Cardiac muscle cell (in vitro differentiated cells and primary cell): ENCODE measurements at regions not wholly inside any gene's neighbourhood (a gene's known extent, or its start where the extent isn't known, plus 50 kb on each side); places are given as distances from the start of the nearest gene placed in this dataset.

Source experiments
- DNase-seq, 2 donors: peaks; one replicate each; pipeline versions ENCODE4 v3.0.0 to v3.0.0-alpha.2; 2010 to 2017; ENCODE audit warnings: low read depth in 1 of 2, low spot score in 1 of 2
- H3K27ac ChIP-seq: fragments of 200-600 bp; sonication (generic); 2 replicates; pipeline ENCODE4 v1.5.1; 2016
- H3K27me3 ChIP-seq: fragments of 200-600 bp; sonication (generic); 2 replicates; pipeline ENCODE4 v1.6.0; 2016; ENCODE audit warnings: control low read depth
- H3K36me3 ChIP-seq: fragments of 200-600 bp; sonication (generic); 2 replicates; pipeline ENCODE4 v1.5.1; 2016; ENCODE audit warnings: control low read depth
- H3K4me1 ChIP-seq: fragments of 200-600 bp; sonication (generic); 2 replicates; pipeline ENCODE4 v1.8.1; 2017; ENCODE audit warnings: low read depth, mild to moderate bottlenecking, mixed run types
- H3K4me3 ChIP-seq: fragments of 200-600 bp; sonication (generic); 2 replicates; pipeline ENCODE4 v1.5.1; 2016; ENCODE audit warnings: mild to moderate bottlenecking
- H3K9me3 ChIP-seq: fragments of 200-600 bp; sonication (generic); 2 replicates; pipeline ENCODE4 v1.5.1; 2017; ENCODE audit warnings: low read depth, mild to moderate bottlenecking, control low read depth
- TF ChIP-seq, protein P1 (sequence below): IDR thresholded peaks from 2 replicates; pipeline ENCODE4 v1.5.1; 2012; ENCODE audit warnings: low read depth, mild to moderate bottlenecking, low read length

DNA sequence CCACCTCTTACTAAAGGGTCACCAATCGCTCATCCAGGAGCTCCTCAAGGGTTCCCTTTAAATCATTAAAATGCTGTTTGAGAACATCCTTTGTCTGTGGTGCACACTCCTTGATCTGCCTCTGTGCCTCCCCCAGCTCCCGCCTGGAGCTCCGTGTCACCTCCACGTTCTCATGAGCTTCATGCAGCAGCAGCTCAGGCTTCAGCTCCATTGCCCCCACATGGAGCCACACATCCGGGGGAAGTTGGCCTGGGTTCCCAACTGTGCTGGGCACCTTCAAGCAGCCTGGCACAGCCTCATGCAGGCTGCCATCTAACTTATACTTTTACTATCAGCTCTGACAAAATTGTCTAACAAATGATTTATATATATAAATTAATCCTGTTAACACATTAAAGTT, 585.8 kb upstream of the FAM174A start:
- Histone ChIP-seq H3K36me3 (no peaks in the 10 kb centered on the region), H3K4me3 (no peak overlapping the region), H3K27me3 (no peaks in the 10 kb centered on the region), H3K4me1 (no peaks in the 10 kb centered on the region), H3K9me3 (no peaks in the 10 kb centered on the region), H3K27ac (no peak overlapping the region)
- TF ChIP-seq, protein P1, sequence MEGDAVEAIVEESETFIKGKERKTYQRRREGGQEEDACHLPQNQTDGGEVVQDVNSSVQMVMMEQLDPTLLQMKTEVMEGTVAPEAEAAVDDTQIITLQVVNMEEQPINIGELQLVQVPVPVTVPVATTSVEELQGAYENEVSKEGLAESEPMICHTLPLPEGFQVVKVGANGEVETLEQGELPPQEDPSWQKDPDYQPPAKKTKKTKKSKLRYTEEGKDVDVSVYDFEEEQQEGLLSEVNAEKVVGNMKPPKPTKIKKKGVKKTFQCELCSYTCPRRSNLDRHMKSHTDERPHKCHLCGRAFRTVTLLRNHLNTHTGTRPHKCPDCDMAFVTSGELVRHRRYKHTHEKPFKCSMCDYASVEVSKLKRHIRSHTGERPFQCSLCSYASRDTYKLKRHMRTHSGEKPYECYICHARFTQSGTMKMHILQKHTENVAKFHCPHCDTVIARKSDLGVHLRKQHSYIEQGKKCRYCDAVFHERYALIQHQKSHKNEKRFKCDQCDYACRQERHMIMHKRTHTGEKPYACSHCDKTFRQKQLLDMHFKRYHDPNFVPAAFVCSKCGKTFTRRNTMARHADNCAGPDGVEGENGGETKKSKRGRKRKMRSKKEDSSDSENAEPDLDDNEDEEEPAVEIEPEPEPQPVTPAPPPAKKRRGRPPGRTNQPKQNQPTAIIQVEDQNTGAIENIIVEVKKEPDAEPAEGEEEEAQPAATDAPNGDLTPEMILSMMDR, result no peak
- no peak for DNase-seq

DNA sequence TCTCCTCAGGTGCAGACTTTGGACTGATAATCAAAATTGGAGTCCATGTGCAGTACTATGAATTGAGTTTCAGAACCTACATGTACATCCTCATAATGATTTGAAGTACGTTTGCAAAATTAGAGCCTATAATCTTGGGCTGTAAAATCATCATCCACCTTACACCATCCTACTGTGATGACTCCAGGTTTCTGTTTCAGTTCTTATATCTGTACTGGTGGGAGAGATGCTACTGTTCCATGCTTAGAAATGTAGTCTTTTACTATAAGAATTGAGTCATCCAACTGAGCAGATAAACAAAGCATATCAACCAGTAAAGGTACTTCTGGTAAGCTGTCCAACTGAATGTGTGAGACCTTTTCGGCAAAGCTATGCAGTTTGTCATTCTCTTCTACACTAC, 586.3 kb upstream of the FAM174A start:
- Histone ChIP-seq H3K36me3 (no peaks in the 10 kb centered on the region), H3K4me1 (no peaks in the 10 kb centered on the region), H3K9me3 (no peaks in the 10 kb centered on the region), H3K27ac (no peak overlapping the region), H3K27me3 (no peaks in the 10 kb centered on the region), H3K4me3 (no peak overlapping the region)
- TF ChIP-seq, protein P1, result no peak
- DNase-seq, result no peak

DNA sequence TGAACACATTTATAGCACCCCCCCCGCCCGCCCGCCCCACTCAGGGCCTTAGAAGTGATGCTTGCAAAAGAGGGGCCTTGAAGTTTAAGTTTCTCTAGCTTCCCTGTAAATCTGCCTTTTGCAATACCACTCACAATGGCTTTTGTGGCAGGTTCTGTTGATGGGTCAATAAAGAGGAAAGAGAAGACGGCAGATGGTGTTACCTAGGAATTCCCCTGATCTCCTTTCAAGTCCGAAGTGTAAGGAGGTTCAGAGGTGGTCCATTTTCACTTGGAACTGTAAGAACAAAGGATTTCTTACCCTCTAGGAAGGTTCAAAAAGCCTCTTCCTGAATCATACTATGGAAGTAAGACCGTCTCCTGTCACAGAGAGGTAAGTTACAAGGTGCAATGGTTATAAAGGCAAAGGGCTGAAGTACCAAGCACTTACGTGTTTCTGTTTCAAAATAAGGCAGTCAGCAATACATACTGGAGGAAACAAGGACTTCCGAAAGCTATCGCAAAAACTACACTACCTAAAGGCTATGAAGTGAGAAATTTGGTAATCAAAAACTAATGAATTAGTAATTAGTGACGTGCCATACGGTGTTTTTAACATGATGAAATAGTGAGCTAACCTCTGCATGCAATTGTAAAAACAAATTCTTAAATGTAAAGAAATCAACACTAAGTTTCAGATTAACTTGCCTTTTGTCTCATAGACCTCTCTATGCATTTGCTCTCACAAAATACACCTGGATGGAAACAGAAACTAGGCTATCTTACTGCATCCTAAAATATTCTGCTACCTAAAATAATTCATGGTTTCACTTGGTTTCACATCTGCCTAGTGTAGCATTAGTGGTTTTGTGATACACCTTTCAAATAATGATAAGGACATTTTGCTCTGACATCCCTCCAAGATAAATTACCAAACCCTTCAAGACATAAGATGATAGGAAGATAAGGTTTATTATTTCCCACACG, 589.4 kb upstream of the FAM174A start:
- Histone ChIP-seq H3K4me1 (no peaks in the 10 kb centered on the region), H3K4me3 (no peak overlapping the region), H3K27me3 (no peaks in the 10 kb centered on the region), H3K9me3 (no peaks in the 10 kb centered on the region), H3K27ac (no peak overlapping the region), H3K36me3 (no peaks in the 10 kb centered on the region)
- DNase-seq, result no peak
- TF ChIP-seq, protein P1, result no peak

DNA sequence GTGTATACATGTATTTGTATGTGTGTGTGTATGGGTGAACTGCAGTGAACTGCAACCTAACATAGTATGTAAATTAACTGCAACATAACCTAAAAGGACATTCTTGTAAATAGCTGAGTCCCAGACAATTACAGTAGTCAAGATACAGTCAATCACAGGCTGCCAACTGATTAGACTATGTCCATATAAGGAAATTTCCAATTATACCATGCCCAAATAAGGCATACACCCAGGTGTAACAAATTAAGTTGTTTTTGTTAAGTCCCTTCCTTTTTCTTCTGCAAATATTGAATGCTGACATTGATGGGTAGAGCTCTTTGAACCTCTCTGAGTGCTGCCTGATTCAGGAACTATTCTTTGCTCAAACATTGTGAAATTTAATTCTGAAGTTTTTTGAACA, 594.6 kb upstream of the FAM174A start:
- TF ChIP-seq, protein P1, result no peak
- DNase-seq, result no peak
- no peaks in the 10 kb centered on the region for H3K4me1 ChIP-seq
- no peaks in the 10 kb centered on the region for H3K36me3 ChIP-seq
- no peaks in the 10 kb centered on the region for H3K9me3 ChIP-seq
- H3K27ac ChIP-seq, result no peak overlapping the region
- H3K4me3 ChIP-seq, result no peak overlapping the region
- H3K27me3 ChIP-seq, result no peaks in the 10 kb centered on the region

DNA sequence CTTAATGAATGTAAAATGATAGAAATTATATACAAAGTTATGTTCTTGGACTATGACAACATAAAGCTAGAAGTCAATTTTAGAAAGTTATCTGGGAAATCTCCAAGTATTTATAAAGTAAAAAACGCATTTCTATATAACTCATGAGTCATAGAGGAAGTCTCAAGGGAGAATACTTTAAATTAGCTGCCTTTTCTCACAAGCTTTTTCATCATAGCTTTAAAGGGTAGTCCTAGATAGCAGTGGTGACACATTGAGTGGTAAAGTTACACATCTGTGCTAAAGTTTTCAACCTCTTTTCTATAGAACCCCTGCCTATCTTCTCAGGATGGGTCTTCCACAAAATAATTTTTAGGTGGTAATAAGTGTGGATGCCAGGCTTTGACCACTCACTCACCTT, 598.3 kb upstream of the FAM174A start:
- TF ChIP-seq, protein P1, result no peak
- H3K4me1 ChIP-seq, result no peaks in the 10 kb centered on the region
- H3K36me3 ChIP-seq, result no peaks in the 10 kb centered on the region
- no peak overlapping the region for H3K27ac ChIP-seq
- DNase-seq, result no peak
- H3K9me3 ChIP-seq, result no peaks in the 10 kb centered on the region
- no peaks in the 10 kb centered on the region for H3K27me3 ChIP-seq
- H3K4me3 ChIP-seq, result no peak overlapping the region
